ENCODE measurements at regions not wholly inside any gene's neighbourhood (a gene's known extent, or its start where the extent isn't known, plus 50 kb on each side); places are given as distances from the start of the nearest gene placed in this dataset.

DNA sequence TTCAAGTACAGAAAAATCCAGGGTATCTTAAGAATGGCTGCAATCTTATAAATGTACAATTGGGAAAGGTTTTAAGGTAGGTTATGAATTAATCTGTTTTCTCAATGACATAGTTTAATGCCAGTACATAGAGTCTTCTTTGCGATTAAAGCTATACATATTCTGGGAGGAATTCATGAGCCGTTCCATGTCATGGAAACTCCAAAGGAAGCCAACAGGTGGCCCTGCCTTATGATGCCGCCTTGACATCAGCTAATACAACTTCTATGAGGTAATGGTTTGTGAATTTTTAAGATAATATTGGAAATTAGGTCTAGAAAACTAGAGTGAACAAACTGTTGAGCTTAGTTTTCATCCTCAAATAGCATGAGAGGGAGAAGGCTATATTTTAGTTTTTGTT lies 713.4 kb downstream of the EFNA5 start:
- no peak overlapping the region for H3K27ac ChIP-seq (ENCODE audit: low read depth, low read length)
- POLR2A ChIA-PET: no interaction called here
- DNase-seq (ENCODE audit: low read depth, low spot score): no peak
- no peaks in the 10 kb centered on the region for H3K9me3 ChIP-seq (ENCODE audit: control insufficient read depth, insufficient read depth, low read length)
- no peak overlapping the region for H3K4me3 ChIP-seq (ENCODE audit: low read depth, low read length)
- CTCF ChIA-PET: no interaction called here
- H3K27me3 ChIP-seq (ENCODE audit: control insufficient read depth, insufficient read depth, low read length): no peaks in the 10 kb centered on the region
- TF ChIP-seq, protein P1, sequence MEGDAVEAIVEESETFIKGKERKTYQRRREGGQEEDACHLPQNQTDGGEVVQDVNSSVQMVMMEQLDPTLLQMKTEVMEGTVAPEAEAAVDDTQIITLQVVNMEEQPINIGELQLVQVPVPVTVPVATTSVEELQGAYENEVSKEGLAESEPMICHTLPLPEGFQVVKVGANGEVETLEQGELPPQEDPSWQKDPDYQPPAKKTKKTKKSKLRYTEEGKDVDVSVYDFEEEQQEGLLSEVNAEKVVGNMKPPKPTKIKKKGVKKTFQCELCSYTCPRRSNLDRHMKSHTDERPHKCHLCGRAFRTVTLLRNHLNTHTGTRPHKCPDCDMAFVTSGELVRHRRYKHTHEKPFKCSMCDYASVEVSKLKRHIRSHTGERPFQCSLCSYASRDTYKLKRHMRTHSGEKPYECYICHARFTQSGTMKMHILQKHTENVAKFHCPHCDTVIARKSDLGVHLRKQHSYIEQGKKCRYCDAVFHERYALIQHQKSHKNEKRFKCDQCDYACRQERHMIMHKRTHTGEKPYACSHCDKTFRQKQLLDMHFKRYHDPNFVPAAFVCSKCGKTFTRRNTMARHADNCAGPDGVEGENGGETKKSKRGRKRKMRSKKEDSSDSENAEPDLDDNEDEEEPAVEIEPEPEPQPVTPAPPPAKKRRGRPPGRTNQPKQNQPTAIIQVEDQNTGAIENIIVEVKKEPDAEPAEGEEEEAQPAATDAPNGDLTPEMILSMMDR (IDR thresholded peaks at IDR 0.05; ENCODE audit: low read depth, low read length): no peak

DNA sequence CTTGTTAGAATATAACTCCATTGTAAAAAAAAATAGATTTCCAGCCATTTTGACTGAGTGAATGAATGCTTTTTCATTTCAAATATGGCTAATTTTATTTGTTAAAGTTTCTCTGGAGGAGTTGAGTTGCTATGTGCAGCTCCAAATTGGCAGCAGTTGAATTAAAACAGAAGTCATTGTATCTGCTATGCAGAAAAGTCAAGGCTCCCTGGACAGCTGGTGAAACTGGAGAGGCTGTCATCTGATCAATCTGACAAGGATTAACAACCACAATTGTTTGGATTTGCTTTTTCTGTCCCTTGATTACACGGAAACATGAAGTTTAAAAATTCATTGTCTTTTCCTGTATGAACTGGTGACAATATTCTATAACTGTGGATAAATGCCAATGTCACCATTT lies 713.9 kb downstream of the EFNA5 start:
- CTCF ChIA-PET: no interaction called here

GRCh38 chr5:106956187-106956586 lies 714.5 kb downstream of the EFNA5 start:
- Histone ChIP-seq H3K4me3 (ENCODE audit: low read depth, low read length) (no peak overlapping the region), H3K27ac (ENCODE audit: low read depth, low read length) (no peak overlapping the region), H3K9me3 (ENCODE audit: control insufficient read depth, insufficient read depth, low read length) (no peaks in the 10 kb centered on the region), H3K27me3 (ENCODE audit: control insufficient read depth, insufficient read depth, low read length) (no peaks in the 10 kb centered on the region)
- TF ChIP-seq, protein P1 (IDR thresholded peaks at IDR 0.05; ENCODE audit: low read depth, low read length): no peak
- DNase-seq (ENCODE audit: low read depth, low spot score): no peak
- POLR2A ChIA-PET: no interaction called here
- CTCF ChIA-PET: no interaction called here

More for the DNA sequence above, 713.9 kb downstream of the EFNA5 start:
- POLR2A ChIA-PET: no interaction called here
- TF ChIP-seq, protein P1 (IDR thresholded peaks at IDR 0.05; ENCODE audit: low read depth, low read length): no peak
- H3K27me3 ChIP-seq (ENCODE audit: control insufficient read depth, insufficient read depth, low read length): no peaks in the 10 kb centered on the region
- no peak overlapping the region for H3K4me3 ChIP-seq (ENCODE audit: low read depth, low read length)
- no peaks in the 10 kb centered on the region for H3K9me3 ChIP-seq (ENCODE audit: control insufficient read depth, insufficient read depth, low read length)
- no peak for DNase-seq (ENCODE audit: low read depth, low spot score)
- H3K27ac ChIP-seq (ENCODE audit: low read depth, low read length): no peak overlapping the region

DNA sequence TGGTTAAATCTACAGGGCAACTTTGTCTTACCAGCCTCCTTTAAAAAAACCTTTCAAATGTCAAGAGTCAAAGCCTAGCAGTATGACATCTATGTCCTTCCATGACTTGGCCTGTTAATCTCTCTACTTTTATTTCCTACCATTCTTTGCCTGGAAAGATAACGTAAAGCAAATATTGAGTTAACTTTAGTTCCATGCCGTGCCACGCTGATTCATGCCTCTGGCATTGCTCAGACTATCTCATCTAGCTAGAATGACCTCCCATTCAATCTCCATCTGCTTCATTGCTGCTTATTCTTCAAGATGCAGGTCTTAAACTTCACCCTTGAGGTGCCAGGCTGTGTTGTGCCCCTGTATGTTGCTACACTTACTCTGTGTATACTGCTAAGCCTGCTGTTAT lies 729.8 kb downstream of the EFNA5 start:
- Histone ChIP-seq H3K27me3 (ENCODE audit: control insufficient read depth, insufficient read depth, low read length) (no peaks in the 10 kb centered on the region), H3K9me3 (ENCODE audit: control insufficient read depth, insufficient read depth, low read length) (no peaks in the 10 kb centered on the region), H3K27ac (ENCODE audit: low read depth, low read length) (no peak overlapping the region), H3K4me3 (ENCODE audit: low read depth, low read length) (no peak overlapping the region)
- DNase-seq (ENCODE audit: low read depth, low spot score): no peak
- ChIA-PET CTCF (no interaction called here), POLR2A (no interaction called here)
- TF ChIP-seq, protein P1 (IDR thresholded peaks at IDR 0.05; ENCODE audit: low read depth, low read length): no peak

GRCh38 chr5:106940301-106940846 lies 730.4 kb downstream of the EFNA5 start:
- H3K27ac ChIP-seq (ENCODE audit: low read depth, low read length): no peak overlapping the region
- no peaks in the 10 kb centered on the region for H3K27me3 ChIP-seq (ENCODE audit: control insufficient read depth, insufficient read depth, low read length)
- TF ChIP-seq, protein P1 (IDR thresholded peaks at IDR 0.05; ENCODE audit: low read depth, low read length): no peak
- H3K9me3 ChIP-seq (ENCODE audit: control insufficient read depth, insufficient read depth, low read length): no peaks in the 10 kb centered on the region
- CTCF ChIA-PET: no interaction called here
- no peak overlapping the region for H3K4me3 ChIP-seq (ENCODE audit: low read depth, low read length)
- DNase-seq (ENCODE audit: low read depth, low spot score): no peak
- POLR2A ChIA-PET: no interaction called here
